Right ventricle myocardium superior (tissue), 1 donor: ENCODE measurements at regions not wholly inside any gene's neighbourhood (a gene's known extent, or its start where the extent isn't known, plus 50 kb on each side); places are given as distances from the start of the nearest gene placed in this dataset.

Source experiments
- ATAC-seq: fragments of 200-7000 bp; cut with Tn5 transposase; one replicate; pipeline ENCODE4 v1.9.1; 2020; ENCODE audit warnings: mild to moderate bottlenecking; ENCODE audit not compliant: poor library complexity
- DNase-seq: peaks from one replicate; pipeline ENCODE4 v3.0.0-alpha.2; 2020
- intact Hi-C: fragments of 100-400 bp; cut with DNase I; formaldehyde crosslinking; loops from one replicate; pipeline ENCODE4 v1.11.2; 2022
- donor health status: DM: no; HTN: yes; CAD: no; lungs with severe emphysema.

DNA sequence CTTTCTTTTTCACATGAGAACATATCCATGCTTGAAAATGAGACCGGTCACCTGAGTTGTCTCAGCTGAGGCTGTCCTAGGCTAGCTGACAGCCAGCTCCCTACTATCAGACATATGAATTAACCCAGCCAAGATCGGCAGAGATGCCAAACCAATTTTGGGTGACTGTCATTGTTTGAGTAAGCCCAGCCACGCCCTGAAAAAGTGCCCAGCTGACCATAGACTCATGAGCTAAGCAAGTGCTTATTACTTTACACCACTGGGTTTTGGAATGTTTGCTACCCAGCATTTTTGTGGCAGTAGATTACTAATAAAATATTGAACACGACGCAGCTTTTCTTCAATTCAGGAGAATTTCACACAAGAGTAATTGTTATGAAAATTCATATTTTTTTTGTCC, 265.2 kb upstream of the LYZL1 start:
- ATAC-seq (no peak), DNase-seq (no peak)
- intact Hi-C loops, result no loop called here

DNA sequence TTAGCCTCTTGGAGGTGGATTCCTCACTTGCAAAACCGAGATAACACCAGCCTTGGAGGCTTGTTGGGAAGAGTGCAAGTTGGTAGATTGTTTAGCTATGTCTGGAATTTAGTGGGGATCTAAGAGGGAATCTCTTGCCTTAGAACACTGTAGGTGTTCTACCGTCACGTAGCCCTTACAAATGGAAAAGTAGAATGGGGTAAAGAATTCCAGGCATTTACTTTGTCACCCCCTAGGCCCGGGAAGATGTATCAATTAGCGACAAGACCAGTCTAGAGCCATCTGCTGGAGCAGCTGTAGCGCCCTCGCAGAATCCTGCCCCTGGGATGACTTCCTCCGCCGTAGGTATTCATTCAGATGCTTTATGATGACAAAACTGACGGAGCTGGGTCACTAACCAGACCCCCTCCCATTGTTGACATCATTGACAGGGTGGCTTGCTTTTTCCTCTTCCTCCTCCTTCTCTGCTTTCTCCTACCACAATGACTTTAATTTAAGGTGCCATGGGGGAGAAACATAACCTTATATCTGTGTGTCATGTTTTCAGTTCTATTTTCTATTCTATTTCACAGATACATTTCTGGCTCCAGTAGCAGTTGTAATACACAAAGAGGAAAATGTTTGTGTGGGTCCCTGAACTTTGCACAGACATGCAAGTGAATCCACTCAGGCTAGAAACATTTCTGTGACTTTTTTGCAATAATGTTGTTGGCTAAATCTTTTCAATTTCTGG, 262.6 kb upstream of the LYZL1 start:
- intact Hi-C loops, result no loop called here
- DNase-seq (no peak), ATAC-seq (no peak)

DNA sequence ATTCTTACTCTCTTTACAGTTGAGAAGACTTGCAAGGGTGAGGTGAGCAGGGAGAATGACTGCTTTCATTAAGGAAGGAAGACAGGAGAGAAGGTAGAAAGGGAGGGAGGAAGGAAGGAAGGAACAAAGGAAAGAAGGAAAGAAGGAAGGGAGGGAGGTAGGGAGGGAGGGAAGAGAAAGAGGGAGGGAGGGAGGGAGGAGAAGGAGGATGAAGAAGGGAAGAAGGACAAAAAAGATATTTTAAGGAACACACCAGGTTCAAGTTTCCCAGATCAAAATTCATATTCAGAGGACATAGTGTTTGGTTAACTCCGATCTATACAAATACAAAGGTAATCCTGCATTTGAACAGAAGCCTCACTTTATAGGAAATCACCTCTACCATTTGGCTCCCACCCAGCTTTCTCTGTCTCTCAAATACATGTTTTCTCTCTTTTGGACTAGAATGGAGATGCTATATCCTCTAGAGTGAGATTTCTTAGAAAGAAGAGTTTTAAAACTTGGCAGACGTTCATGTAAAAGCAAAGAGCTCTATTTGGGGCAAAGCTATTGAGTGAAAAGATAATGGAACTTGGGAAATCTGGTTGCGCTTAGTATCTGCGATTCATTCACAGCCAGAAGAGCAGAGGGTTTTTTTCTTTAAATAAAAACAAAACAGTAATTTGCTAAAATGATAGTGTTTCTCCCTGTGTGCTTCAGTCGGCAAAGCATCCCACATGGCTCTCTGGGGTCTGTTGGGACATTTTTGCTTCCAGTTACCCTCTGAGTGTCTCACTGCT, 261.9 kb upstream of the LYZL1 start:
- ATAC-seq (no peak), DNase-seq (no peak)
- intact Hi-C loops, result no loop called here

- DNase-seq (no peak), ATAC-seq (no peak)
- intact Hi-C loops, result no loop called here
Measured at GRCh38 chr10:29028486-29028885, 260.4 kb upstream of the LYZL1 start.

DNA sequence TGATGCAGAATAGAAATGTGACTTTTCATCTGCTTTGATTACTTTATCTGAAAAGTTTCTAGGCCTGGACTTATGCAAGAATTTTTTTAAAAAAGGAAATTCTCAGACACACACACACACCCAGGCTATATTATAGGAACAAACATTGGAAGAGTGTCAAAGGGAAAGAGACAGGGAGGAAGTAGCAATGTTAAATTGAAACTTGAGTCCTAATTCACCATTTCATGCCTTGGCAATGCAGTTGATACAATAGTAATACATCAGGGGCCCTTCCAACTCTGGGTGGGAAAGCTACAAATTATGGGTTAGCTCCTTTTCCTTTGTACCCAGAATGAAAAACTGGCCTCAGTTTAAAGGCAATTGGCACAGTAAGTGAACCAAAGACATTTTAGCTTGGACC, 258.0 kb upstream of the LYZL1 start:
- no peak for DNase-seq
- no peak for ATAC-seq
- intact Hi-C loops, result no loop called here

DNA sequence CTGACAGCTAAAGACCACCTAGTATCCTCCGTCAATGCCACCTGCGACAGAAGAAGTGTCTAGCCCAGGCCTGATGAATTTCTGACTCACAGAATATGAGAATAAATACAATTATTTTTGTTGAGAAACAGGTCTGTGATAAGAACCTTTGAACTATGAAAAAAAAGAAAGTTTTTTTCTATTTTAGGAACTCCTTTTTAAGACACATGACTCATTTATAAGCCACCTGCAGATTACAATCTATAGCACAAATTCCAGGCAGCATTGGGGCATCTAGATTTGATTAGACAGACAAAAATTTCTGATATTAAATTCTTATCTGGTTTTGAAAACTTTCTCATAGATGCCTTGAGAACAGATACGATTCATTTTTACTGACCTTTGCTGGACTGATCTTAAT, 256.7 kb upstream of the LYZL1 start:
- ATAC-seq (no peak), DNase-seq (no peak)
- intact Hi-C loops, result no loop called here

DNA sequence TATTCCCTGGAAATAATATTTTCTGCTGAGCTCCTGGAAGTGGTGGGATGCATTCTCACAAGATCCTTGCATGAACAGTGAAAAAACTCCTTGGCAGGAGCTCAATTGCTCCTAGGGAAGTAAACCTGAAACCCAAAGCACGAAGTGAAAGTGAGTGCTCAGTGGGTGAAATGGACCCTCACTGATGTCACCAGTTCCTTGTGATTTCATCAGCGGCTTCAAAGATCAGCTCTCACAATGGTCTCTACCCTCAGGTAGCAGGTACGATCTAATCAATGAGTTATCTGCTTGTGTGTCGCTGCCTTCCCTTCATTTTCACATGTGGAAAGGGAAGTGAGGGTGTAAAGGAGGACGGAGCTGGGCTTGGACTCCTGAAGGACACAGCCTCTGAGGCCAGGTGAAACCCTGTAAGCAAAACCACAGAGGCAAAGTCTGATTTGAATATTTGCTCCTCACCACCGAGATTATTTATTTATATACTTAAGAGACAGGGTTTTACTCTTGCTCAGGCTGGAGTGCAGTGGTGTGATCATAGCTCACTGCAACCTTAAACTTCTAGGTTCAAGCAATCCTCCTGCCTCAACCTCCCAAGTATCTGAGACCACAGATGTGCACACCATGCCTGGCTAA, 255.4 kb upstream of the LYZL1 start:
- no peak for ATAC-seq
- intact Hi-C loops, result no loop called here
- no peak for DNase-seq

GRCh38 chr10:29034592-29034991, 254.3 kb upstream of the LYZL1 start:
- no peak for DNase-seq
- intact Hi-C loops, result no loop called here
- no peak for ATAC-seq

DNA sequence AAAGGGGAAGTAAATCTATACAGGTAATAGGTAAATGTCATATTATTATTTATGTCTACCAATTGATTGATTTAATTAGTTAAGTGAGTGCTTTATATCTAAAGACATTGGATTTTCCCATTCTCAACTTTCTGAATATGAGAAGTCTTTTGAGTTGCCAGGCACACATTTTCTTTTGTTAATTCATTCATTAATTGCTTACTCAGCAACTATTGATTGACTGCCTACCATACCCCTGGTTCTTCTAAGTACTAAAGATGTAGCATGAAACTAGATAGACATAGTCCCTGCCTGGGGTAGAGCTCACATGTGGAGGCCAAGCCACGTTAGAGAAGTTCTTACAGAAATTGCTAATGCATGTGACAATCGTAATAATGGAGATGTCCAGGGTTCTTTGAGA, 253.1 kb upstream of the LYZL1 start:
- ATAC-seq (no peak), DNase-seq (no peak)
- intact Hi-C loops, result no loop called here

DNA sequence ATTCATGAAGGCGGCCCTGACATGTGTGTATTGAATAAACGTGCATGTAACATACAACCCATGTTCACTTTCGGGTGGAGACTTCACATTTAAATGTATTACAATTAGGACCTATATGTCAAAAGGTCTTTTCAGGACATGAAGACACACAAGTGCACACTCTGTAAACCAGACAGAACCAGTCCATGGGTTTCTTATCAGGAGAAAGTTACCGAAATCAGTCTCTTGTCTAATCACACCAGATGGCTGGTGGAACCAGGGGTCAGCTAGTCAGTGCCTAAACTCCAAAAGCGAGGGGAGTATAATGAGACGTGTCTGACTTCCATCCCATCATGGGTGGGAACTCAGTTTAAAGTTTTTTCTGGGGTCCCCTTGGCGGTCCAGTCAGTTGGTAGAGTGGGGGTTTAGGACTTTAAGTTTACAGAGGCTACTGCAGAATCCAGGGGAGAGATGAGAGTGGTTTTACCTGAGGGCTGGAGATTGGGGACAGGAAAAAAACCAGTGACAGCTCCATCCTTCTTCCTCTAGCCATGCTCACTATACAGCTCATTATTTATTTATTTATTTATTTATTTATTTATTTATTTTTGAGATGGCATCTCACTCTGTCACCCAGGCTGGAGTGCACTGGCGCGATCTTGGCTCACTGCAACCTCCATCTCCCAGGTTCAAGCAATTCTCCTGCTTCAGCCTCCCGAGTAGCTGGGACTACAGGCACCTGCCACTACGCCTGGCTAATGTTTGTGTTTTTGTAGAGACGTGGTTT, 251.3 kb upstream of the LYZL1 start:
- ATAC-seq (no peak), DNase-seq (no peak)
- intact Hi-C loops, result no loop called here

DNA sequence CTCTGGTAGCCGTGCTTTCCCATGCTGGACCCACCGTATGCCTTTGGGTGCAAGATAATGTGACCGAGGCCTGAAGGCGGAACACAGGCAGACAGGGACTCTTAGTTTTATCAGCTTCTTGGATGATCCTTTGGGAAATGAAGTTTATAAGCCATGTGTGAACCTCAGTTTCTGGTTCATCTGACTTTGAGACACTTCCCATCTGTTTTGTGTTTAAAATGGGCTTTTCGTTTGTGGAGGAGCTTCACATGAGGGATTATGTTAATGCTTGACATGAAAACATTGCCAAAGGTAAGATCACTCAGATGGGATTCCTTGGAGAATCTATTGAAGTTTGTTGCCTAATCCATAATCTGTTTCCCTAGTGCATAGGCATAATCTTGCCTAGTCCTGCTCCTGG, 249.8 kb upstream of the LYZL1 start:
- intact Hi-C loops, result no loop called here
- no peak for DNase-seq
- ATAC-seq, result no peak

DNA sequence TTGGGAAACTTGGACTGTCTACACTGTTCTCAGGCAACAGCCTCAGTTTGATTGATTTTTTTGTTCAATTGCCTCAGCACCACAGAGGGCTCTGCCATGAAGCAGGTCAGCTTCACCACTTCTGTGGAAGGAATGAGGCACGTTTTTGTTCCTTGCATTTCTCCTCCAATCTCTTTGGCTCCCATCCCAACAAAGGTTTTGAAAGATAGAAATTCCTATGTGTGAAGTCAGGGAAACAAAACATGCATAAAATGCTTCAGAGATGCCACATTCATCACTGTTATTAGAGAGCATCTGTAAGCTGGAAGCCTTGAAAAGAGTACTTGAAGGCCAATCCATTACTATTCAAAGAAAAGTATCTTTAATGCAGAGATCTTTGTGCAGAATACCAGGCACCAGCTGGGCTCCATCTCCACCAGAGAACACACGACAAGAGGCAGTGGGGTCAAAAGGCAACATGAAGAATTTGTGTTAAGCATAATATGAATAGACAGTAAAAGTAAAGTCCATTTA, 249.1 kb upstream of the LYZL1 start:
- intact Hi-C loops, result no loop called here
- DNase-seq, result no peak
- ATAC-seq, result no peak

DNA sequence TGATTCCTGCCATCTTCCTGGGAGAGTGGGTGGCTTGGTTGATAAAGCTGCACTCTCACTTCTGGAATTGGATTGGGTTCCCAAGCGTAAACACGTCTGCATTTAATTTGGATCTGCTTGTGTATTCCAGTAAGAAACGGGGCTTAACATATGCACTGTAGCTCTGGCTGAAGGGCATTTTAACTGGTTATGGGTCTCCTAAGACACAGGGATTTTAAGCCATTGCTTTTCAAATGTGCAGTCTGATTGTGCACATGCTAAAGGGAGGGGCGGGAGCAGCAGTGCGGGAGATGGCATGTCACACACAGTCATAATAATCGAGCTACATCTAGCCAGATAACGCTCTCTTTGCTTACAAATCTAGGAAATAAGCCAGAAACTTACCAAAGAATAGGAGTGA, 247.3 kb upstream of the LYZL1 start:
- no peak for ATAC-seq
- intact Hi-C loops, result no loop called here
- no peak for DNase-seq

DNA sequence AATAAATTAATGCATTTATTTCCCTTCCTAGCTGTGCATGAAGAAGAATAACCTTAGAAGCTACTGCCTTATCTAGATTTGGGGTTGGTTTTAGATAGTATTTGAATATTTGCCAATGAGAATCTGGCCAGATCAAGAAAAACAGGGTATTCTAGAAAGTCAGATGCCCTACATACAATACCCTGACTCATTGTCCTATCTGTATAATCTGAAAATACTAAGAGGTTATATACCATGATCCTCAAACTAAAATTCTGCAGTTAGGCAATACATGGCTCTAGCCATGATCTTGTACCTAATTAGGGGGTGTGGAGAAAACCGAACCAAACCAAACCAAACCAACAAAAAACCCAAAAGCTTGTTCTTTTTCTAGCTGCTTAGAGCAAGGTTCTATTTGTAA, 240.4 kb upstream of the LYZL1 start:
- intact Hi-C loops, result no loop called here
- DNase-seq, result no peak

DNA sequence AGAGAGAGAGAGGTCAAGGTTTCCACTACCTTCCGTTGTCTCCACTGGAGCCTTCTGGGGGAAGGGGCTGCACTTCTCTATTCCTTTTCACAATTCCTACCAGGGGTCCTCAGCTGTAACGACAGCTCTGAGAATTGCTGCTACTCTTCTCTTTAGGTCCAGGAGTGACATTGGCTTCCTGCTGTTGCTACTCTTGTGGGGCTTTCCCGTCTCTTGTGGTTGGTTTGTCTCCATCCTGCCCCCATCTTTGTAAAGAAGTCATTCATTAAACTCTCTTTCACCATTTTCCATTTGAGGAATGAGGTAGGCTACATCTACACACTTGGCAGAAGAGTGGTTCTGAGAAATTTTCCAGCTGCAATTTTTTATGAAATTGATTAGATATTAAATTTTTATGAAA, 238.8 kb upstream of the LYZL1 start:
- DNase-seq, result no peak
- intact Hi-C loops, result no loop called here
- ATAC-seq, result no peak

More for the DNA sequence above, 240.4 kb upstream of the LYZL1 start:
- ATAC-seq, result no peak

GRCh38 chr10:29055101-29055500, 233.8 kb upstream of the LYZL1 start:
- intact Hi-C loops, result no loop called here
- no peak for DNase-seq
- peak; percentile 23 for ATAC-seq

DNA sequence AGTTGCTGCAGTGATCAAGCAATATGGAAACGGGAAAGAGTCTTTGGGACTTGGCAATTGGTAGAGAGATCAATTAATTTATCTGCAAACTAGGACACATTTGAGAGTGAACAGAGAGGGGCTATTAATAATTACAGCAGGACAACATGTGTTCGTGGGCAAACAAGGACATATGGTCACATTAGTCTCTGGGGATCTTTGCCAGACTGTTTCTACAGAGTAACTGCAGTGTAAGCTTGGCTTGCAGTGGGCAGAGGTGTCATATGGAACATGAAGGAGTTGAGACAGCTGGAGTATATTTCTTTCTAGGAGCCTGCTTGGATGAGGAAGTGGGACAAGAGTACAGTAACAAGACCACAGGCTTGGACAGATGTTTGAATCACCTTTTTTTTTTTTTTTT, 232.1 kb upstream of the LYZL1 start:
- ATAC-seq, result peak; percentile 47
- intact Hi-C loops, result no loop called here

GRCh38 chr10:29057822-29058331, 231.0 kb upstream of the LYZL1 start:
- intact Hi-C loops, result no loop called here

More for the DNA sequence above, 232.1 kb upstream of the LYZL1 start:
- DNase-seq, result no peak

More at GRCh38 chr10:29057822-29058331, 231.0 kb upstream of the LYZL1 start:
- ATAC-seq, result peak; percentile 95
- no peak for DNase-seq
